ENCODE measurements at regions not wholly inside any gene's neighbourhood (a gene's known extent, or its start where the extent isn't known, plus 50 kb on each side); places are given as distances from the start of the nearest gene placed in this dataset.

- TF ChIP-seq L3MBTL2 (conservative IDR thresholded peaks at IDR 0.05) = no peak
- no peak for TF ChIP-seq ELF4 (IDR thresholded peaks at IDR 0.05)
Observed at GRCh38 chr7:13725591-13725990, 263.9 kb downstream of the ETV1 start.

Data from HEK293T (cell line).